Erythroblast (primary cell): ENCODE measurements at regions not wholly inside any gene's neighbourhood (a gene's known extent, or its start where the extent isn't known, plus 50 kb on each side); places are given as distances from the start of the nearest gene placed in this dataset.

Source experiments
- GATA1 ChIP-seq: IDR thresholded peaks from 2 replicates; pipeline ENCODE4 v1.6.1; 2011; ENCODE audit warnings: low read depth, mild to moderate bottlenecking, control low read depth, low read length, moderate library complexity
- POLR2A ChIP-seq: IDR thresholded peaks from 2 replicates; pipeline ENCODE4 v1.6.1; 2011; ENCODE audit warnings: mild to moderate bottlenecking, low read length

DNA sequence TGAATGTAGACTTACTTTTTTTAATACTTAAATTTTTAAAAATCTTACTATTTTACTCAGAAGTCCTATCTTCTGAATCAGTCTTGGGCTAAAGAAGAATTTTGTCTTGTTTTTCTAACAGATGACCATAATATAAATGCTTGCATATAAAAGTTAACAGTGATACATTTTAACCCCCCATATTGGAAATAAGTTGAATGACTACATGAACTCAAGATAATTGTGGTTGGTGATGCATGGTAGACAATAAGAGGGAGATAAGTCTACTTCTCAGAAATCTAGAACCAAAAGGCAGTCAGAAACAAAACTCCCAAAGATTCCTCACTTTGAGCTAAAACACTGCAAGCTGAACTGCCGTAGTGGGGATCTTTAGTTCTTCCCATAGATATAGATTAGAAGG, 868.4 kb upstream of the SOX9 start:
- TF ChIP-seq GATA1 (no peak), POLR2A (no peak)
